ENCODE measurements at regions not wholly inside any gene's neighbourhood (a gene's known extent, or its start where the extent isn't known, plus 50 kb on each side); places are given as distances from the start of the nearest gene placed in this dataset.
"Not testable (repeated sequence)": the region's sequence is repeated elsewhere in the genome, so short reads cannot be mapped to it uniquely, and the experiment has no call there.

GRCh38 chr22:16463472-16463871 lies 129.1 kb downstream of the CCT8L2 start:
- not testable (repeated sequence) for DNase-seq (ENCODE audit: low spot score); ATAC-seq (ENCODE audit: low FRiP score)

GRCh38 chr22:16447451-16447850 lies 145.2 kb downstream of the CCT8L2 start:
- not testable (repeated sequence) for ATAC-seq (ENCODE audit: low FRiP score)

DNA sequence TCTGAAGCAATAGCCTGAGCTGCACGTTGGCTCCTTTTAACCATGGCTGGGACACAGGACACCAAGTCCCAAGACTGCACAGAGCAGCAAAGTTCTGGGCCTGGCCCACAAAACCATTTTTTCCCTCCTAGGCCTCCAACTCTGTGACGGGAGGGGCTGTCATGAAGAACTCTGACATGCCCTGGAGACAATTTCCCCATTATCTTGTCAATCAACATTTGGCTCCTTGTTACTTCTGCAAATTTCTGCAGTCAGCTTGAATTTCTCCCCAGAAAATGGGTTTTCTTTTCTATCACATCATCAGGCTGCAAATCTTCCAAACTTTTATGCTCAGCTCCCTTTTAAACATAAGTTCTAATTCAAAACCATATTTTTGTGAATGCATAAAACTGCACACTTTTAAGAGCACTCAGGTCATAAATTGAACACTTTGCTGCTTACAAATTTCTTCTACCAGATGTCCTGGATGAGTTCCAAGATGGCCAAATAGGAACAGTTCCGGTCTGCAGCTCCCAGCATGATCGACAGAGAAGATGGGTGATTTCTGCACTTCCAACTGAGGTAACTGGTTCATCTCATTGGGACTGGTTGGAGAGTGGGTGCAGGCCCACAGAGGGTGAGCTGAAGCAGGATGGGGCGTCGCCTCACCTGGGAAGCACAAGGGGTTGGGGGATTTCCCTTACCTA lies 145.7 kb downstream of the CCT8L2 start:
- DNase-seq (ENCODE audit: low spot score); ATAC-seq (ENCODE audit: low FRiP score): not testable (repeated sequence)

More at GRCh38 chr22:16447451-16447850, 145.2 kb downstream of the CCT8L2 start:
- DNase-seq (ENCODE audit: low spot score), result not testable (repeated sequence)

- DNase-seq (ENCODE audit: low spot score); ATAC-seq (ENCODE audit: low FRiP score): not testable (repeated sequence)
Measured at GRCh38 chr22:16441014-16441413, 151.6 kb downstream of the CCT8L2 start.

DNA sequence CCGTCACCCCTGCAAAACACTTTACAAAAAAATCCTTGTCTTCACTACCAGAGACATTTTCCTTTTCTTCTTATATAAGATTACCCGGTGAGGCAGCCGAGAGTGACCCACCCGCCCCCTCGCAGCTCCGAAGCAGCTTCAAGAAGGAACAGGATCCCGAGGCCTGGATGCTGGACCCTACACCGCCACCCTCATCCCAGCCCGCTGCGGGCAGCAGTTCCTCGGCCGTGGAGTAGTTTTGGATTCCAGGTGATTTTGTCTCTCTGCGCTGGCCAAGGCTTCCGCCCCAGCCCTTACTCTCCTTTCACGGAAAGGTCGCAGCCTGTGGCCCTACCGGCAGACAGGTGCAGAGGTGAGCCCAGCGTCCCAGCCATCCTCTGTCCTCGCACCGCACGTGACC lies 169.1 kb downstream of the CCT8L2 start:
- not testable (repeated sequence) for DNase-seq (ENCODE audit: low spot score); ATAC-seq (ENCODE audit: low FRiP score)

DNA sequence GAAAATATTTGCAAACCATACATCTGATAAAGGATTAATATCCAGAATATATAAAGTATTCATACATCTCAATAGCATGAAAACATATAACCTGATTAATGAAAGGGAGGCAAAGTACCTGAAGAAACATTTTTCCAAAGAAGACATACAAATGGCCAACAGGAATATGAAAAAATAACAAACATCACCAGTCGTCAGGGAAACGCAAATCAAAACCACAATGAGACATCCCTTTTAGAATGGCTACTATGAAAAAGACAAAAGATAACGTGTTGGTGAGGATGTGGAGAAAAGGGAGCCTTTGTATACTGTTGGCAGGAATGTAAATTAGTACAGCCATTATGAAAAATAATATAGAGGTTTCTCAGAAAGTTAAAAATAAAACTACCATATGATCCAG lies 175.1 kb downstream of the CCT8L2 start:
- not testable (repeated sequence) for DNase-seq (ENCODE audit: low spot score); ATAC-seq (ENCODE audit: low FRiP score)

DNA sequence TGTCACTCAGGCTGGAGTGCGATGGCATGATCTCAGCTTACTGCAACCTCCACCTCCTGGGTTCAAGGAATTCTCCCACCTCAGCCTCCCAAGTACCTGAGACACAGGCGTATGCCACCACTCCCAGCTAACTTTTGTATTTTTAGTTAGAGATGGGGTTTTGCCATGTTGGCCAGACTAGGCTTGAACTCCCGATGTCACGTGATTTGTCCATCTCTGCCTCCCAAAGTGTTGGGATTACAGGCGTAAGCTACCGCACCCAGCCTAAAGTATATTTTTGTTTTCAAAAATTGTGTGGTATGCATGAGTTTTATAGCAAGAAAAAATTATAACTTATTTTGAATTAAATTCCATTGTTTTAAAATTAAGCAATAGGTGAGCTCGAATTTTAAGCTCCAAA lies 188.0 kb downstream of the CCT8L2 start:
- ATAC-seq (ENCODE audit: low FRiP score); DNase-seq (ENCODE audit: low spot score): not testable (repeated sequence)

- not testable (repeated sequence) for ATAC-seq (ENCODE audit: low FRiP score); DNase-seq (ENCODE audit: low spot score)
Measured at GRCh38 chr22:16403661-16404060, 188.9 kb downstream of the CCT8L2 start.

DNA sequence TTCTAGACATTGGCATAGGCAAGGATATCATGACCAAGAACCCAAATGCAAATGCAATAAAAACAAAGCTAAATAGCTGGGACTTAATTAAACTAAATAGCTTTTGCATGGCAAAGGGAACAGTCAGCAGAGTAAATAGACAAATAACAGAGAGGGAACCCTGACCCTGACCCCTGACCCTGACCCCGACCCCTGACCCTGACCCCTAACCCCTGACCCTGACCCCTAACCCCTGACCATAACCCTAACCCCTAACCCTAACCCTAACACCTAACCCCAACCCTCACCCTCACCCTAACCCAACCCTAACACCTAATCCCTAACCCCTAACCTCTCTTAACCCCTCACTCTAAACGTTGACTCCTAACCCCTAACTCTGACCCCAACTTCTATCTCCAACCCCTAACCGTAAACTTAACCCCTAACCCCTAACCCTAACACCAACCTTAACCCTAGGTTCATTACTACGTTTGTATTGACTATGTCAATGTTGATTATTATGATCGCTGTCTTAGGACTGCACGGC lies 189.7 kb downstream of the CCT8L2 start:
- ATAC-seq (ENCODE audit: low FRiP score); DNase-seq (ENCODE audit: low spot score): not testable (repeated sequence)

DNA sequence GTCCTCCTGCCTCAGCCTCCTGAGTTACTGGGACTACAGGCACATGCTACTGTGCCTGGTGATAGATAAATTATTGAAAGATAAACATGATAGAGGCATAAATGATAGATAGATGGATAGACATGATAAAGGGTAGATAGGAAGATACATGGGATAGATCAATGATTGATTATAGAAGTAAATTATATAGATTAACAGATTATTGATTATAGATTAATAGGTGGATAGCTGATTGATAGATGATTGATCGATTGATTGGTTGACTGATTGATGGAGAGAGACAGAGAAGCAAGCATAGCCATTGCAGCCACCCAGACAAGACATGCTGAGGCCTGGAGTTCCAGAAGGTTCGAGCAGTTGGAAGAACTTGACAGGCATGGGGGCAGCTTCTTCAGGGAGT lies 199.1 kb downstream of the CCT8L2 start:
- not testable (repeated sequence) for ATAC-seq (ENCODE audit: low FRiP score); DNase-seq (ENCODE audit: low spot score)

DNA sequence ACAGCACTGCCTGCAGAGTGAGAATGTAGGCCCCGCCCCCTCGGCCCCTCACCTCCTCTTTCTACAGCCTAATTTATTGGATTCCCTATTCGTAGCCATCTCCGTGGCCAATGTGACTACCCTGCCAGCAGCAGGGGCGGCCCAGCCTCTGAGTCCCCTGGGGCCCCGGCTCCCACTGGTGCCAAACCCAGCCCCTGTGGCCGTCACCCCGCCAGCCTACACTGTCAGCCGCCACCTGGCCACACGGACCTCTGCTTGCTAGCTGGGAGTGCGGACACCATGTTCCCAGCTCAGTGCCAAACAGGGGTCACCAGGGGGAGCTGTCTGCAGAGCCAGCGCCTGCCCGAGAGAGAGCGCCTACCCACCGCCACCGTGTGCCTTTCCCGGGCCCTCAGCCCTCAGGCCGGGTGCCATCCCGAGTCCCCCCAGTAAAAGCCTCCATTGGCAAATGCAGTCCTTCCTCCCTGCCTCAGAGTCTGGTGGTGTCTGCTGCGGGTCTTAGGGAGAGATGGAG lies 201.1 kb downstream of the CCT8L2 start:
- not testable (repeated sequence) for ATAC-seq (ENCODE audit: low FRiP score); DNase-seq (ENCODE audit: low spot score)

DNA sequence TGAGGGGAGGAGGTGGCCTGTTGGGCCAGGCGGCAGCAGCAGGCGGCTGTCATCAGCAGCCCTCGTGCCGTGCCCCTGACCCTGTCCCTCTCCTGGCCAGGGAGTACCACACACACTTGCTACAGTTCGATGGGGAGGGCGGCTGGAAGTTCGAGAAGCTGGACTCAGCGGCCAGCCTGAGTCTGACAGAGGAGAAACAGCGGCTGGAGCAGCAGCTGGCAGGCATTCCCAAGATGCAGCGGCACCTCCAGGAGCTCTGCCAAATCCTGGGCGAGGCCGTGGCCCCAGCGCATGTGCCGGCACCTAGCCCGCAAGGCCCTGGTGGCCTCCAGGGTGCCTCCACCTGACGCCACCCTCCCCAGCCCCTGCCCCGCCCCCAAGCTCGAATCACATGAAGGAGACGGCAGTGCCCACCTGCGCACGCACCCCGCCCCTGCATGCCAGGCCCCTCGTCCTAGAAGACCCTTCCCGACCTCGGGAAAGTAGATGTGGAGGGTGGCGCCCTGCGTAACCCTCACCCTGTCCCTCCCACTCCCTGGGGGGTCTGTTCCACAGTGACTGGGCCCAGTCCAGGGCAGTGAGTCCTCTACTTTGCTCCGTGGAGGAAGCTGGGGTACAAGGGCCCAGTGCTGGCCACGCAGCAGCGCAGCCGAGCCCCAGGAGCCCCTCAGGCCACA lies 201.9 kb downstream of the CCT8L2 start:
- DNase-seq (ENCODE audit: low spot score); ATAC-seq (ENCODE audit: low FRiP score): not testable (repeated sequence)

DNA sequence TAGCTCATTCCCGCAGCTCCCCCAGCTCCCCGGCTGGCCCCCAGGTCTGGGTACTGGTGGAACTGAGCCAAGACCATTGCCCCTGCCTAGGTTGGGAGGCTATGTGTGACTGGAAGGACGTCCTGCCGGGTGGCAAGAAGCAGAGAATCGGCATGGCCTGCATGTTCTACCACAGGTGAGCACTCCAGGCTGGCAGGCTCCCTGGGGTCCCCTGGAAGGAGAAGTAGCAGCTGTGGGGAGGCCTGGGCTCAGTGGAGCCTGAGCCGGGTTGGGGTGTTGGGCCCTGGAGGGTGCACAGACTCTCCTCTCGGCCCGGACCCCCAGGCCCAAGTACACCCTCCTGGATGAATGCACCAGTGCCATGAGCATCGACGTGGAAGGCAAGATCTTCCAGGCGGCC lies 202.6 kb downstream of the CCT8L2 start:
- ATAC-seq (ENCODE audit: low FRiP score); DNase-seq (ENCODE audit: low spot score): not testable (repeated sequence)

DNA sequence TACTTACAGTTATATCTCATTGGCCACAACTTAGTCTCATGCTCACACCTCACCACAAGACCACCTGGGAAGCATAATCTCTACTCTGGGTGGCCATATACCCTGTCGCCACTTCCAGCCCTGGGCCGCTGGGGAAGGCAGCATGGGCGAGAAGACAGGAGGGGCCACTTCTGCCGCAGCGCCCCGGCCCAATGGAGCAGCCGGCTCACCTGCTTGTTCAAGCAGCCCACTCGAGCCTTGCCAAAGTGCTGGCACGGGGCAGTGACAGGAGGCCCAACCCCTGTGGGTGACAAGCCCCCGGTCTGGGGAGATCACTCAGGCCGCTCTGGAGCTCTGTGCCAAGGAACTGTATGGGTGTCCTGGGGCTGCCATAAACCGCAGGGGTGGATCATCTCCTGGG lies 203.4 kb downstream of the CCT8L2 start:
- not testable (repeated sequence) for DNase-seq (ENCODE audit: low spot score); ATAC-seq (ENCODE audit: low FRiP score)

GRCh38 chr22:16388616-16389015 lies 204.0 kb downstream of the CCT8L2 start:
- not testable (repeated sequence) for DNase-seq (ENCODE audit: low spot score); ATAC-seq (ENCODE audit: low FRiP score)

DNA sequence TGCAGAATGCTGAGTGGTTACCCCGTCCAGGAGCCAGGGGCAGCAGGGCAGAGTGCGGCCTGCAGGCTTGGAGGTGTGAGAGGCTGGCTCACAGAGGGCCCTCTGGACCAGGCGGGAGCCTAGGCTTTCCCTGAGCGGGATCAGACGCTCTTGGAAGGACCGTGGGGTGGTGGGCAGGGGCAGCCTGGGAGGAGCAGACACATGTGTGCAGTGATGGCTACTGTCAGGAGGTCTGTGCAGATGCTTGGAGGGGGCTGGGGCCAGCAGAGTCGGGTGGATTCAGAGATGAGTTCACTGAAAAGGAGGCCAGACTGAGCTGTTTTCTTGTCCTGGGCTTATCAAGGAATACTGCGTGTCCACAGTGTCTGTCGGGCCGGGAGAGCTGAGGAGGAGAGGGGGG lies 204.5 kb downstream of the CCT8L2 start:
- DNase-seq (ENCODE audit: low spot score); ATAC-seq (ENCODE audit: low FRiP score): not testable (repeated sequence)

DNA sequence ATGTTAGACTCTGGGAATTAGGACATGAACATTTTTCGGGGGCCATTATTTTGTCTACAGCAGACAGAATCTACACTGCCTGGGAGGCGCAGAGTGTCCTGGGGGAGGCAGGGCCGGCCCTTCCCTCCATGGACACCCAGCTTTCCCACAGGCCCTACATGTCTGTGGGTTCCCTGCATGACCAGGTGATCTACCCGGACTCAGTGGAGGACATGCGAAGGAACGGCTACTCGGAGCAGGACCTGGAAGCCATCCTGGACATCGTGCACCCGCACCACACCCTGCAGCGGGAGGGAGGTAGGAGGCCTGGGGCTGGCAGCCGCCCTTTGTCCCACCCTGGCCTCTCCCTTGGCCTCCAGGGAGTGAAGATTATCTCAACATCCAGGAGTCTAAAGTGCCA lies 205.1 kb downstream of the CCT8L2 start:
- not testable (repeated sequence) for DNase-seq (ENCODE audit: low spot score)

More for the DNA sequence above, 205.1 kb downstream of the CCT8L2 start:
- not testable (repeated sequence) for ATAC-seq (ENCODE audit: low FRiP score)

Data from omental fat pad (tissue), 1 donor.